Fibroblast of lung (primary cell): ENCODE measurements at regions not wholly inside any gene's neighbourhood (a gene's known extent, or its start where the extent isn't known, plus 50 kb on each side); places are given as distances from the start of the nearest gene placed in this dataset.

Experiments used
- EZH2 ChIP-seq: IDR thresholded peaks from 2 replicates; pipeline ENCODE4 v1.5.1; 2012; ENCODE audit warnings: low read length, control low read depth, mild to moderate bottlenecking; ENCODE audit errors: missing control alignments
- TF ChIP-seq, protein P1 (sequence below), 2 donors: IDR thresholded peaks in 1 of 2; conservative IDR thresholded peaks in 1 of 2; 1 replicate in 1 of 2; 2 replicates in 1 of 2; pipeline ENCODE4 v1.5.1; 2011 to 2012; ENCODE audit warnings: low read length in 2 of 2, control low read depth in 1 of 2, inconsistent platforms in 1 of 2, low read depth in 1 of 2, mild to moderate bottlenecking in 1 of 2

DNA sequence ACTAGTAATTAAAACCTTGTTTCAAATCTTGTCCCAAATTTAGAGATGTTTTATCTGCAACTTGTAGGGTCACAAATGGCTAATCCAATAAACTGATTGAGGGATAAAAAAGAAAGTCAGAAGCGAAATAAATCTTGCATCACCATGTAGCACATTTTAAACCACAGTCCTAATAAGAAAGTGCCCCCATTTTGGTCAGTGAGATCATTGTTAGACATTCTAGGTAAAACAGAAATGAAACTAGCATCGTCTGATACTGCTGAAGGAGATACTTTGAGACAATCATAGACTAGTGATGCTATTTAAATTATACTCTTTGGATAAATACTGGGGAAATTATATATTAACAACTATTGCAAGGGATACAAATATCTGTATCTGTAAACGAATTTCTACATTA, 247.9 kb downstream of the AMY1C start:
- TF ChIP-seq, protein P1, sequence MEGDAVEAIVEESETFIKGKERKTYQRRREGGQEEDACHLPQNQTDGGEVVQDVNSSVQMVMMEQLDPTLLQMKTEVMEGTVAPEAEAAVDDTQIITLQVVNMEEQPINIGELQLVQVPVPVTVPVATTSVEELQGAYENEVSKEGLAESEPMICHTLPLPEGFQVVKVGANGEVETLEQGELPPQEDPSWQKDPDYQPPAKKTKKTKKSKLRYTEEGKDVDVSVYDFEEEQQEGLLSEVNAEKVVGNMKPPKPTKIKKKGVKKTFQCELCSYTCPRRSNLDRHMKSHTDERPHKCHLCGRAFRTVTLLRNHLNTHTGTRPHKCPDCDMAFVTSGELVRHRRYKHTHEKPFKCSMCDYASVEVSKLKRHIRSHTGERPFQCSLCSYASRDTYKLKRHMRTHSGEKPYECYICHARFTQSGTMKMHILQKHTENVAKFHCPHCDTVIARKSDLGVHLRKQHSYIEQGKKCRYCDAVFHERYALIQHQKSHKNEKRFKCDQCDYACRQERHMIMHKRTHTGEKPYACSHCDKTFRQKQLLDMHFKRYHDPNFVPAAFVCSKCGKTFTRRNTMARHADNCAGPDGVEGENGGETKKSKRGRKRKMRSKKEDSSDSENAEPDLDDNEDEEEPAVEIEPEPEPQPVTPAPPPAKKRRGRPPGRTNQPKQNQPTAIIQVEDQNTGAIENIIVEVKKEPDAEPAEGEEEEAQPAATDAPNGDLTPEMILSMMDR (conservative IDR thresholded peaks at IDR 0.05 in 1 of 2, IDR thresholded peaks at IDR 0.05 in 1 of 2; ENCODE audit: low read depth in 1 of 2, low read length in 2 of 2), result no peak
- TF ChIP-seq EZH2, result no peak
